Vagina (tissue), 2 donors: ENCODE measurements at regions not wholly inside any gene's neighbourhood (a gene's known extent, or its start where the extent isn't known, plus 50 kb on each side); places are given as distances from the start of the nearest gene placed in this dataset.

Source experiments
- DNase-seq, 2 donors: peaks; one replicate each; pipeline ENCODE4 v3.0.0-alpha.2; 2017; ENCODE audit errors: extremely low spot score in 2 of 2
- H3K27ac ChIP-seq: fragments of 200-600 bp; sonication (generic); one replicate; pipeline ENCODE4 v1.5.1; 2019
- H3K27me3 ChIP-seq: fragments of 200-600 bp; sonication (generic); one replicate; pipeline ENCODE4 v1.5.1; 2019
- H3K36me3 ChIP-seq, 2 donors: fragments of 200-600 bp; sonication (generic); one replicate each; pipeline ENCODE4 v1.5.1; 2017 to 2019
- H3K4me1 ChIP-seq: fragments of 200-600 bp; sonication (generic); one replicate; pipeline ENCODE4 v1.5.1; 2019
- H3K4me3 ChIP-seq, 2 donors: fragments of 200-600 bp; sonication (generic); 1 replicate in 1 of 2; 2 replicates in 1 of 2; pipeline ENCODE4 v1.5.1; 2016 to 2019
- H3K9me3 ChIP-seq: fragments of 200-600 bp; sonication (generic); one replicate; pipeline ENCODE4 v1.5.1; 2019
- POLR2A ChIP-seq, 2 donors: fragments of 450-650 bp; IDR thresholded peaks; one replicate each; pipeline ENCODE4 v1.6.1; 2017; ENCODE audit warnings: antibody characterized with exemption in 2 of 2, mild to moderate bottlenecking in 2 of 2, moderate library complexity in 2 of 2
- POLR2AphosphoS5 ChIP-seq, 2 donors: sonication (generic); formaldehyde crosslinking; IDR thresholded peaks; one replicate each; pipeline ENCODE4 v1.9.0; 2017; ENCODE audit warnings: antibody characterized with exemption in 2 of 2, mild to moderate bottlenecking in 2 of 2, low read depth in 1 of 2; ENCODE audit not compliant: insufficient read depth in 1 of 2
- intact Hi-C: fragments of 100-400 bp; cut with DNase I; formaldehyde crosslinking; loops from one replicate; pipeline ENCODE4 v1.15.1; 2023
- TF ChIP-seq, protein P1 (sequence below), 3 experiments: fragments of 450-650 bp in 2 of 3; fragments of 200-600 bp in 1 of 3; sonication (generic) in 1 of 3; IDR thresholded peaks; one replicate each; pipeline ENCODE4 v1.5.1; 2017 to 2019; ENCODE audit warnings: antibody characterized with exemption in 3 of 3, mild to moderate bottlenecking in 2 of 3, moderate library complexity in 2 of 3

DNA sequence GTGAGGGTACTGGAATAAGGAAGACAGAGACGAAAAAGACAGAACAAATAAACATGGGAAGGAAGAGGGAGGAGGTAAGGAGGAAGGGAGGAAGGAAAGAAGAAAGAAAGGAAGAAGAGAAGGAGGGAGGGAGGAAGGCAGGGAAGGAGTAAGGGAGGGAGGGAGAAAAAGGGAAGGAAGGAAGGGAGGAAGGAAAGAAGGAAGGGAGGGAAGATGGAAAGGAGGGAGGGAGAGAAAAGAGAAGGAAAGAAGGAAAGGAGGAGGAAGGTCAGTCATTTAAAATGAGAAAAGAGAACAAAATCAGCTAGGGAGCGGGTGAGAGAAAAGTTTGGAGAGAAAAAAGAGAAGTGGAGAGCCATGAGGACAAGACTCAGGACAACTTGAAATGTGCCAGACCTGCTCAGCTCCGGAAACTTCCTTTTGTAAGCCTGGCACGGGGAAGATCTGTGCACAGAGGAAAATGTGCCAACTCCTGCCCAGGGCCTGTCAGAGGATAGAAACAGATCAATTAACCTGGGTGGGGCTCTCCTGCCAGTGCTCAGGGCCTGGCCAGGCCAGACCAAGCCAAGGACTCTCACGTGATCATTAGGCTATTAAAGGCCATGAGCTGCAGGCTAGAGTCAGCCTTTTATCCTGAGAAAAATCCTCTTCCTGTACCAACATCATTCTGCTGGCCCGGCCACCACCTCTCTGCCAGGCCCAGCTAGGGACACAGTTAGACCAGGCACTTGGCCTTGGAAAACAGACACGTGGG, 50.1 kb upstream of the BCL6 start:
- no peaks in the 10 kb centered on the region for H3K9me3 ChIP-seq
- no peak overlapping the region for H3K4me3 ChIP-seq
- H3K27me3 ChIP-seq = no peaks in the 10 kb centered on the region
- intact Hi-C loops = no loop called here
- no peaks in the 10 kb centered on the region for H3K4me1 ChIP-seq
- no peaks in the 10 kb centered on the region for H3K36me3 ChIP-seq
- DNase-seq = no peak
- H3K27ac ChIP-seq = no peak overlapping the region
- no peak for TF ChIP-seq POLR2AphosphoS5 (IDR thresholded peaks at IDR 0.05; ENCODE audit: insufficient read depth in 1 of 2, low read depth in 1 of 2)
- no peak for TF ChIP-seq POLR2A (IDR thresholded peaks at IDR 0.05)
- TF ChIP-seq, protein P1, sequence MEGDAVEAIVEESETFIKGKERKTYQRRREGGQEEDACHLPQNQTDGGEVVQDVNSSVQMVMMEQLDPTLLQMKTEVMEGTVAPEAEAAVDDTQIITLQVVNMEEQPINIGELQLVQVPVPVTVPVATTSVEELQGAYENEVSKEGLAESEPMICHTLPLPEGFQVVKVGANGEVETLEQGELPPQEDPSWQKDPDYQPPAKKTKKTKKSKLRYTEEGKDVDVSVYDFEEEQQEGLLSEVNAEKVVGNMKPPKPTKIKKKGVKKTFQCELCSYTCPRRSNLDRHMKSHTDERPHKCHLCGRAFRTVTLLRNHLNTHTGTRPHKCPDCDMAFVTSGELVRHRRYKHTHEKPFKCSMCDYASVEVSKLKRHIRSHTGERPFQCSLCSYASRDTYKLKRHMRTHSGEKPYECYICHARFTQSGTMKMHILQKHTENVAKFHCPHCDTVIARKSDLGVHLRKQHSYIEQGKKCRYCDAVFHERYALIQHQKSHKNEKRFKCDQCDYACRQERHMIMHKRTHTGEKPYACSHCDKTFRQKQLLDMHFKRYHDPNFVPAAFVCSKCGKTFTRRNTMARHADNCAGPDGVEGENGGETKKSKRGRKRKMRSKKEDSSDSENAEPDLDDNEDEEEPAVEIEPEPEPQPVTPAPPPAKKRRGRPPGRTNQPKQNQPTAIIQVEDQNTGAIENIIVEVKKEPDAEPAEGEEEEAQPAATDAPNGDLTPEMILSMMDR (IDR thresholded peaks at IDR 0.05) = no peak

DNA sequence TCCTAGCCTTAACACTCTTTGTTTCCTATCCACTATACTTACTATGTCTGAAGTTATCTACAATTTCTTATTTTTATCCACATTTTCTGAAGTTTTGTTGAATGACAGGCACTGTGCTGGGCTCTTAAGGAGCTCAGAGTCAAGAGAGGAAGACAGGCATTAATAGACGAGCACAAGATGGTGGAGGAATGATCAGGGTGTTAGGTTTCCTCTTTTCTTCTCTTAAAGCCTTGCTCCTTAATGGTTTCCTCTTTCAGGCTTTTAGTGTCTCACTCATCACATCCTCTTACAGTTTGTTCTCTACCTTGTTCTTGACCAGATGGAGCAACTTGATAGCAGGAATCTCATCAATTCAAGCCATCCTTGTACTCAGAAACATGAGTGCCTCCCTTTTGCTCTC, 52.9 kb upstream of the BCL6 start:
- Histone ChIP-seq H3K36me3 (no peaks in the 10 kb centered on the region), H3K4me3 (no peak overlapping the region), H3K4me1 (no peaks in the 10 kb centered on the region), H3K27me3 (no peaks in the 10 kb centered on the region), H3K9me3 (no peaks in the 10 kb centered on the region), H3K27ac (no peak overlapping the region)
- intact Hi-C loops = no loop called here
- DNase-seq = no peak
- TF ChIP-seq POLR2A (IDR thresholded peaks at IDR 0.05) (no peak), POLR2AphosphoS5 (IDR thresholded peaks at IDR 0.05; ENCODE audit: insufficient read depth in 1 of 2, low read depth in 1 of 2) (no peak)
- TF ChIP-seq, protein P1 (IDR thresholded peaks at IDR 0.05) = no peak

DNA sequence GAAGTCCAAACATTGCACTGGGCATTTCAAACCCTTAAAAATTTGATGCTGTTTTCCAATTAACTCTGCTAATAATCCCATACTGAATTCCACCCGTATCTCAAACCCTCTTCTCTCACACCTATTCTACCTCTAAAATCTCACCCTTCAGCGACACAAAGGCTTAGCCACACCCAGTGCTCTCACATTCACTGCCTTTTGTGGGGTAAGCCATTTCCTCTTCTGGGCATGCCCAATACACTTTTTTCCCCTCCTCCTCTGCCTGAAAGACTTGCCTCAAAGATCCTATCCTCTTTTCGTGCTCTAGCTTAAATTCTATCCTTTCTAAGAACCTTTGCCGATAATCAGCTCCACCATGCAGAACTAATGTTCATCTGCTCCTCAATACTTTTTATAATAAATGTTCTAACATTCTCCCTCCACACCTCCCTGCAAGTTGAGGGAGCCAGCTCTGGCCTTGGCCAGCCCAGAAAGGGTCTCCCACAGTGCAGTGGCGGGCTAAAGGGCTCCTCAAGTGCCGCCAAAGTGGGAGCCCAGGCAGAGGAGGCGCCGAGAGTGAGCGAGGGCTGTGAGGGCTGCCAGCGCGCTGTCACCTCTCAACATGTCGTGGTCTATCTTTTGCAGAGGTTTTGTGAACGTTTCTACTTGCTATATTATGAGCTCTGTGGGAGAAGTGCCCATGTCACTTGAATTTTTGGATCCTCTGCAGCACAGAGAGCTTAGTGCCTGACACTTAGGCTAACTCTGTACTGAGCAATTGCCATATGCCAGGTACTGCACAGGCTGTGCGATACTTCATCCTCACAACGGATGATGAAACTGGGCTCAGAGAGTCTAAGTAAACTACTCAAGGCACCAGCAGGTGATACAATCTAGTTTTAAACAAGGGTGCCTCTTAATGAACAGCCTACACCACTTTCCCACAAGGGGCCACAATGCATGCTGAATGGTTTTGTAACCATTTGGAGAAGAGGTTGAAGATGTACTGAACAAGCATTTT, 53.6 kb upstream of the BCL6 start:
- Histone ChIP-seq H3K27ac (no peak overlapping the region), H3K9me3 (no peaks in the 10 kb centered on the region), H3K4me3 (no peak overlapping the region), H3K4me1 (no peaks in the 10 kb centered on the region), H3K36me3 (no peaks in the 10 kb centered on the region), H3K27me3 (no peaks in the 10 kb centered on the region)
- intact Hi-C loops = no loop called here
- no peak for TF ChIP-seq POLR2AphosphoS5 (IDR thresholded peaks at IDR 0.05; ENCODE audit: insufficient read depth in 1 of 2, low read depth in 1 of 2)
- TF ChIP-seq, protein P1 (IDR thresholded peaks at IDR 0.05) = no peak
- TF ChIP-seq POLR2A (IDR thresholded peaks at IDR 0.05) = no peak
- DNase-seq = no peak

DNA sequence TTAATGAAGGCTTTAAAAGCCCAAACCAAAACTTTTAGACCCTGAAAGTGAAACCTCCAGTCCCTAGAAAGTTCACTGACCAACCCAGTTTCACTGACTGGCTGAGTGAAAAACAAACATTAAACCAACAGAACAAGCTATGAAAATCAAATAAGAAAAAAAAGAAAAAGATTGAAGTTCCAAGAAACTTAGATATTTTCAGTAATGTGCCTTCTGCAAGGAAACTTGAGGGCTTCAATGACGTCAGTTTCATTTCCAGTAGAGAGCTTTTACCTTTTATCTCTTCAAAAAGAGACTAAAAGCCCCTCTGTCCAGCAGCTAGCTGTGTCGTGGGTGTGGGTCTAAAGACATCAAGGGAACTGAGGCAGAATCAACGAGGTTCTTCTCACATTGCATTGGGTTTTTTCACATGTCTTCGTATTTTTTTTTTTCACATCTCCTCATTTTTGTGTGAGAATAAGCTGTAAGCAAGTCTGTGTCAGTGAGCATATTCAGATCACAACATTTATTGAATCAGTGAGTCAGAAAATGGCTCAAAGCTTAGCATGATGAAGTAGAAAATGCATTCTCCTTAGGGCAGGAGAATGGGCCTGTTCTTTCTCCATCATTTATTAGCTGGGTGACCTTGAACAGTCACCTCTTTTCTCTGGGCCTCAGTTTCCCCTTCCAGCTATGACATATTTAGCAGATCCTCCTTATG, 54.8 kb upstream of the BCL6 start:
- Histone ChIP-seq H3K27me3 (no peaks in the 10 kb centered on the region), H3K4me3 (no peak overlapping the region), H3K9me3 (no peaks in the 10 kb centered on the region), H3K27ac (no peak overlapping the region), H3K36me3 (no peaks in the 10 kb centered on the region), H3K4me1 (no peaks in the 10 kb centered on the region)
- no peak for DNase-seq
- TF ChIP-seq POLR2AphosphoS5 (IDR thresholded peaks at IDR 0.05; ENCODE audit: insufficient read depth in 1 of 2, low read depth in 1 of 2) = no peak
- TF ChIP-seq, protein P1 (IDR thresholded peaks at IDR 0.05) = no peak
- no peak for TF ChIP-seq POLR2A (IDR thresholded peaks at IDR 0.05)
- intact Hi-C loops = no loop called here
